ENCODE measurements at regions not wholly inside any gene's neighbourhood (a gene's known extent, or its start where the extent isn't known, plus 50 kb on each side); places are given as distances from the start of the nearest gene placed in this dataset.

DNA sequence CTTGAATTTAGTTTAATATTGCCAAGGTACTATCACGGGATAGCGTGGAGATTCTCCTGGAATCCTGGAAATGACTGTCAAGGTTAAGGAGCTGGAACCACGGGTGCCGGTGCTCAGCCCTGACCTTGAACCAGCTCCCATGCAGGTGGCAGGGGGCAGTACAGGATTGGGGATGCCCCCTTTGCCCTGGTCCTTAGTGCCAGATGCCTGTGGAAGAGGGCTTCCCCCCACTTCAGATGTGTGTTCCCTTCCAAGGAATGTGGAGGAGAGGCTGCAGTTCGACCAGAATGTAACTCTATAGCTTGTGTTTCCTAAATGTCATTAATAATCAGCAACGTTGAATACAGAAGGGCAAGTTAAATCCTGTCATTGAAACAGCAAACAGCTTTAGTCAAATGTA is 258.9 kb downstream of the VRK1 start:
- TF ChIP-seq, protein P1, sequence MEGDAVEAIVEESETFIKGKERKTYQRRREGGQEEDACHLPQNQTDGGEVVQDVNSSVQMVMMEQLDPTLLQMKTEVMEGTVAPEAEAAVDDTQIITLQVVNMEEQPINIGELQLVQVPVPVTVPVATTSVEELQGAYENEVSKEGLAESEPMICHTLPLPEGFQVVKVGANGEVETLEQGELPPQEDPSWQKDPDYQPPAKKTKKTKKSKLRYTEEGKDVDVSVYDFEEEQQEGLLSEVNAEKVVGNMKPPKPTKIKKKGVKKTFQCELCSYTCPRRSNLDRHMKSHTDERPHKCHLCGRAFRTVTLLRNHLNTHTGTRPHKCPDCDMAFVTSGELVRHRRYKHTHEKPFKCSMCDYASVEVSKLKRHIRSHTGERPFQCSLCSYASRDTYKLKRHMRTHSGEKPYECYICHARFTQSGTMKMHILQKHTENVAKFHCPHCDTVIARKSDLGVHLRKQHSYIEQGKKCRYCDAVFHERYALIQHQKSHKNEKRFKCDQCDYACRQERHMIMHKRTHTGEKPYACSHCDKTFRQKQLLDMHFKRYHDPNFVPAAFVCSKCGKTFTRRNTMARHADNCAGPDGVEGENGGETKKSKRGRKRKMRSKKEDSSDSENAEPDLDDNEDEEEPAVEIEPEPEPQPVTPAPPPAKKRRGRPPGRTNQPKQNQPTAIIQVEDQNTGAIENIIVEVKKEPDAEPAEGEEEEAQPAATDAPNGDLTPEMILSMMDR (IDR thresholded peaks at IDR 0.05): no peak
- no peak for TF ChIP-seq GABPA (IDR thresholded peaks at IDR 0.05; ENCODE audit: low read depth)

All from SK-N-SH (cell line).